ENCODE measurements at regions not wholly inside any gene's neighbourhood (a gene's known extent, or its start where the extent isn't known, plus 50 kb on each side); places are given as distances from the start of the nearest gene placed in this dataset.

- no peak for DNase-seq
Measured at GRCh38 chr20:7420345-7420744, 519.9 kb downstream of the HAO1 start.

- DNase-seq = no peak
Measured at GRCh38 chr20:7426890-7427496, 513.3 kb downstream of the HAO1 start.

GRCh38 chr20:7428946-7429345 is 511.3 kb downstream of the HAO1 start:
- DNase-seq = no peak

GRCh38 chr20:7432612-7433011 is 507.6 kb downstream of the HAO1 start:
- no peak for DNase-seq

GRCh38 chr20:7437311-7437710 is 502.9 kb downstream of the HAO1 start:
- DNase-seq = no peak

- DNase-seq = no peak
Measured at GRCh38 chr20:7449269-7449668, 491.0 kb downstream of the HAO1 start.

- DNase-seq = no peak
Measured at GRCh38 chr20:7452890-7453289, 487.4 kb downstream of the HAO1 start.

GRCh38 chr20:7454047-7454446 is 486.2 kb downstream of the HAO1 start:
- no peak for DNase-seq

- DNase-seq = no peak
Measured at GRCh38 chr20:7458459-7458858, 481.8 kb downstream of the HAO1 start.

- DNase-seq = no peak
Measured at GRCh38 chr20:7459083-7459482, 481.2 kb downstream of the HAO1 start.

GRCh38 chr20:7463290-7463689 is 477.0 kb downstream of the HAO1 start:
- no peak for DNase-seq

- DNase-seq = no peak
Measured at GRCh38 chr20:7470912-7471311, 469.3 kb downstream of the HAO1 start.

GRCh38 chr20:7490288-7490687 is 450.0 kb downstream of the HAO1 start:
- DNase-seq = no peak

GRCh38 chr20:7492257-7492656 is 448.0 kb downstream of the HAO1 start:
- no peak for DNase-seq

- DNase-seq = no peak
Measured at GRCh38 chr20:7493311-7493710, 446.9 kb downstream of the HAO1 start.

- DNase-seq = no peak
Measured at GRCh38 chr20:7496394-7496991, 443.8 kb downstream of the HAO1 start.

- DNase-seq = no peak
Measured at GRCh38 chr20:7497985-7498384, 442.3 kb downstream of the HAO1 start.

- no peak for DNase-seq
Measured at GRCh38 chr20:7499201-7499600, 441.1 kb downstream of the HAO1 start.

- no peak for DNase-seq
Measured at GRCh38 chr20:7500231-7500663, 440.0 kb downstream of the HAO1 start.

GRCh38 chr20:7503501-7503900 is 436.8 kb downstream of the HAO1 start:
- no peak for DNase-seq

GRCh38 chr20:7505152-7505834 is 435.0 kb downstream of the HAO1 start:
- DNase-seq = no peak

GRCh38 chr20:7505835-7506221 is 434.4 kb downstream of the HAO1 start:
- DNase-seq = no peak

GRCh38 chr20:7516621-7517111 is 423.6 kb downstream of the HAO1 start:
- DNase-seq = no peak

GRCh38 chr20:7520361-7520760 is 419.9 kb downstream of the HAO1 start:
- no peak for DNase-seq

Data from C1 segment of cervical spinal cord (tissue), 14 donors.